ENCODE measurements at regions not wholly inside any gene's neighbourhood (a gene's known extent, or its start where the extent isn't known, plus 50 kb on each side); places are given as distances from the start of the nearest gene placed in this dataset.

- no peaks in the 10 kb centered on the region for H3K36me3 ChIP-seq (replicated peaks in 1 of 2; ENCODE audit: control insufficient read depth in 1 of 2, insufficient read depth in 2 of 2, low read length in 1 of 2)
- no peaks in the 10 kb centered on the region; a peak in 1 of 4 replicates for H3K4me1 ChIP-seq (ENCODE audit: control insufficient read depth in 1 of 2, insufficient read depth in 2 of 2, low read depth in 1 of 2, low read length in 1 of 2)
- no peak for DNase-seq
- ChIA-PET POLR2A (no interaction called here), CTCF (interaction anchor here (1.7 kb wide), 1 partner anchor 21 kb away, joined by 4 read pairs; no protein-coding TSS in a partner anchor)
- no peaks in the 10 kb centered on the region for H3F3A ChIP-seq (replicated peaks; ENCODE audit: insufficient read depth)
- TF ChIP-seq ZBTB33 (IDR thresholded peaks at IDR 0.05; ENCODE audit: borderline replicate concordance, low read depth) (no peak), RCOR1 (IDR thresholded peaks at IDR 0.05; ENCODE audit: low read length) (no peak), TCF12 (IDR thresholded peaks at IDR 0.05) (no peak), SIN3A (IDR thresholded peaks at IDR 0.05; ENCODE audit: borderline replicate concordance, low read depth, low read length) (no peak), NRF1 (IDR thresholded peaks at IDR 0.05; ENCODE audit: low read depth, low read length) (no peak), MEF2A (IDR thresholded peaks at IDR 0.05; ENCODE audit: borderline replicate concordance, low read depth) (no peak), FOXJ3 (CRISPR knock-in tag; IDR thresholded peaks at IDR 0.05) (no peak), CHD2 (IDR thresholded peaks at IDR 0.05; ENCODE audit: low read length, partially characterized antibody) (no peak)
- no peaks in the 10 kb centered on the region for H3K27me3 ChIP-seq (ENCODE audit: insufficient read depth)
- no peaks in the 10 kb centered on the region for H3K79me2 ChIP-seq (ENCODE audit: insufficient read depth)
- H3K4me2 ChIP-seq, result no peak overlapping the region
- no peak overlapping the region for H3K27ac ChIP-seq (ENCODE audit: low read depth in 2 of 2, low read length in 1 of 2)
- no peaks in the 10 kb centered on the region for H4K20me1 ChIP-seq (ENCODE audit: insufficient read depth)
- H3K9ac ChIP-seq, result no peak overlapping the region
- WGBS (ENCODE audit: low lambda C conversion rate), result 53% methylated on average over 8 of the region's 9 CpGs
- H3K9me3 ChIP-seq, result no peaks in the 10 kb centered on the region
- H3K4me3 ChIP-seq (ENCODE audit: low read depth in 2 of 2, low read length in 1 of 2), result no peak overlapping the region
- H3K9me2 ChIP-seq, result no peaks in the 10 kb centered on the region
- H2AFZ ChIP-seq (ENCODE audit: low read depth), result no peak overlapping the region
These were observed 172.3 kb downstream of the NDUFA12 start for GRCh38 chr12:94831081-94831751.

GRCh38 chr12:94829552-94829951, 173.9 kb downstream of the NDUFA12 start:
- Histone ChIP-seq H2AFZ (ENCODE audit: low read depth) (no peak overlapping the region), H3K27ac (ENCODE audit: low read depth in 2 of 2, low read length in 1 of 2) (no peak overlapping the region), H3F3A (replicated peaks; ENCODE audit: insufficient read depth) (no peaks in the 10 kb centered on the region), H3K4me3 (ENCODE audit: low read depth in 2 of 2, low read length in 1 of 2) (no peak overlapping the region), H3K4me2 (no peak overlapping the region), H3K27me3 (ENCODE audit: insufficient read depth) (no peaks in the 10 kb centered on the region), H3K9me3 (no peaks in the 10 kb centered on the region), H3K4me1 (ENCODE audit: control insufficient read depth in 1 of 2, insufficient read depth in 2 of 2, low read depth in 1 of 2, low read length in 1 of 2) (no peaks in the 10 kb centered on the region; a peak in 1 of 4 replicates), H3K9me2 (no peaks in the 10 kb centered on the region), H3K79me2 (ENCODE audit: insufficient read depth) (no peaks in the 10 kb centered on the region), H3K36me3 (replicated peaks in 1 of 2; ENCODE audit: control insufficient read depth in 1 of 2, insufficient read depth in 2 of 2, low read length in 1 of 2) (no peaks in the 10 kb centered on the region), H3K9ac (no peak overlapping the region), H4K20me1 (ENCODE audit: insufficient read depth) (no peaks in the 10 kb centered on the region)
- ChIA-PET POLR2A (no interaction called here), CTCF (no interaction called here)
- no peak for DNase-seq
- 71% methylated on average over 1 of the region's 1 CpG for WGBS (ENCODE audit: low lambda C conversion rate)
- TF ChIP-seq YY1 (IDR thresholded peaks at IDR 0.05; ENCODE audit: low read depth), result no peak
- TF ChIP-seq SMC3 (IDR thresholded peaks at IDR 0.05; ENCODE audit: low read depth, low read length), result no peak
- no peak for TF ChIP-seq MEF2A (IDR thresholded peaks at IDR 0.05; ENCODE audit: borderline replicate concordance, low read depth)
- no peak for TF ChIP-seq NRF1 (IDR thresholded peaks at IDR 0.05; ENCODE audit: low read depth, low read length)
- no peak for TF ChIP-seq FOXJ3 (CRISPR knock-in tag; IDR thresholded peaks at IDR 0.05)
- TF ChIP-seq RAD21 (IDR thresholded peaks at IDR 0.05; ENCODE audit: low read length), result no peak
- TF ChIP-seq USF1 (IDR thresholded peaks at IDR 0.05; ENCODE audit: borderline replicate concordance, low read depth), result no peak
- TF ChIP-seq JUND (IDR thresholded peaks at IDR 0.05), result no peak
- no peak for TF ChIP-seq NFIC (IDR thresholded peaks at IDR 0.05; ENCODE audit: borderline replicate concordance)
- TF ChIP-seq GABPA (IDR thresholded peaks at IDR 0.05; ENCODE audit: low read depth), result no peak
- no peak for TF ChIP-seq RFX5 (IDR thresholded peaks at IDR 0.05; ENCODE audit: low read length)
- no peak for TF ChIP-seq FOSL2 (IDR thresholded peaks at IDR 0.05; ENCODE audit: borderline replicate concordance, low read depth)
- TF ChIP-seq REST (IDR thresholded peaks at IDR 0.05; ENCODE audit: low read depth, low read length), result no peak
- TF ChIP-seq FOXM1 (IDR thresholded peaks at IDR 0.05; ENCODE audit: low read depth), result no peak
- TF ChIP-seq SIN3A (IDR thresholded peaks at IDR 0.05; ENCODE audit: borderline replicate concordance, low read depth, low read length), result no peak
- TF ChIP-seq POLR2AphosphoS5 (IDR thresholded peaks at IDR 0.05; ENCODE audit: low read depth, low read length), result no peak
- TF ChIP-seq USF2 (IDR thresholded peaks at IDR 0.05; ENCODE audit: borderline replicate concordance, low read depth, low read length), result no peak

Measured in SK-N-SH (cell line).